H9 (cell line): ENCODE measurements at regions not wholly inside any gene's neighbourhood (a gene's known extent, or its start where the extent isn't known, plus 50 kb on each side); places are given as distances from the start of the nearest gene placed in this dataset.

Source experiments
- DNase-seq: peaks from one replicate; pipeline ENCODE4 v3.0.0-alpha.2; 2017
- H2AFZ ChIP-seq: one replicate; pipeline ENCODE4 v1.6.1; 2013; ENCODE audit warnings: mild to moderate bottlenecking, low read length, control low read depth, moderate library complexity
- H2AK5ac ChIP-seq: 2 replicates; pipeline ENCODE4 v1.6.1; 2013; ENCODE audit warnings: low read length, control low read depth, mixed read lengths; ENCODE audit not compliant: insufficient read length
- H2BK120ac ChIP-seq: one replicate; pipeline ENCODE4 v1.6.1; 2013; ENCODE audit warnings: low read depth, mild to moderate bottlenecking, low read length, control low read depth, inconsistent platforms; ENCODE audit not compliant: poor library complexity, severe bottlenecking
- H2BK12ac ChIP-seq: 2 replicates; pipeline ENCODE4 v1.6.1; 2013; ENCODE audit warnings: low read length, control low read depth, mixed read lengths, low read depth; ENCODE audit not compliant: insufficient read length
- H2BK15ac ChIP-seq: 2 replicates; pipeline ENCODE4 v1.6.1; 2013; ENCODE audit warnings: low read depth, low read length, control low read depth
- H2BK20ac ChIP-seq: one replicate; pipeline ENCODE4 v1.6.1; 2013; ENCODE audit warnings: low read depth, mild to moderate bottlenecking, low read length, control low read depth, inconsistent platforms; ENCODE audit not compliant: poor library complexity, severe bottlenecking
- H2BK5ac ChIP-seq: 2 replicates; pipeline ENCODE4 v1.6.1; 2013; ENCODE audit warnings: low read length, control low read depth, mixed read lengths; ENCODE audit not compliant: insufficient read length
- H3K14ac ChIP-seq: 2 replicates; pipeline ENCODE4 v1.6.1; 2013; ENCODE audit warnings: low read length, control low read depth; ENCODE audit not compliant: insufficient read depth
- H3K18ac ChIP-seq: 2 replicates; pipeline ENCODE4 v1.6.1; 2013; ENCODE audit warnings: low read depth, mild to moderate bottlenecking, mixed read lengths, low read length, control low read depth; ENCODE audit not compliant: insufficient read length
- H3K23ac ChIP-seq: 2 replicates; pipeline ENCODE4 v1.6.1; 2013; ENCODE audit warnings: low read length, control low read depth, mixed read lengths, low read depth; ENCODE audit not compliant: insufficient read length
- H3K23me2 ChIP-seq: 2 replicates; pipeline ENCODE4 v1.6.1; 2013; ENCODE audit warnings: low read depth, mild to moderate bottlenecking, mixed read lengths, low read length, control low read depth; ENCODE audit not compliant: insufficient read length, poor library complexity, severe bottlenecking
- H3K27ac ChIP-seq: 2 replicates; pipeline ENCODE4 v1.5.1; 2013; ENCODE audit warnings: low read length, control low read depth, mixed read lengths, low read depth; ENCODE audit not compliant: insufficient read length
- H3K27me3 ChIP-seq: 2 replicates; pipeline ENCODE4 v1.6.1; 2013; ENCODE audit warnings: low read length, control low read depth, inconsistent platforms; ENCODE audit not compliant: insufficient read depth
- H3K4ac ChIP-seq: 2 replicates; pipeline ENCODE4 v1.6.1; 2013; ENCODE audit warnings: low read depth, mild to moderate bottlenecking, control low read depth, inconsistent platforms, low read length, moderate library complexity
- H3K4me1 ChIP-seq: 2 replicates; pipeline ENCODE4 v1.6.1; 2013; ENCODE audit warnings: low read length, control low read depth, inconsistent platforms; ENCODE audit not compliant: insufficient read depth
- H3K4me2 ChIP-seq: 2 replicates; pipeline ENCODE4 v1.6.1; 2013; ENCODE audit warnings: low read length, control low read depth, mixed read lengths; ENCODE audit not compliant: insufficient read length, insufficient read depth
- H3K56ac ChIP-seq: 2 replicates; pipeline ENCODE4 v1.6.1; 2013; ENCODE audit warnings: low read depth, mild to moderate bottlenecking, mixed read lengths, low read length, control low read depth; ENCODE audit not compliant: insufficient read length
- H3K79me1 ChIP-seq: 2 replicates; pipeline ENCODE4 v1.6.1; 2013; ENCODE audit warnings: low read depth, mild to moderate bottlenecking, moderate library complexity, low read length, control low read depth, inconsistent platforms; ENCODE audit not compliant: insufficient read depth, poor library complexity, severe bottlenecking
- H3K79me2 ChIP-seq: 2 replicates; pipeline ENCODE4 v1.6.1; 2013; ENCODE audit warnings: low read length, control low read depth, inconsistent platforms; ENCODE audit not compliant: insufficient read depth
- H3K9ac ChIP-seq: 2 replicates; pipeline ENCODE4 v1.6.1; 2013; ENCODE audit warnings: low read length, control low read depth, mixed read lengths; ENCODE audit not compliant: insufficient read length; ENCODE audit errors: extremely low read depth
- H3K9me3 ChIP-seq: one replicate; pipeline ENCODE4 v1.6.1; 2013; ENCODE audit warnings: low read depth, low read length, inconsistent platforms; ENCODE audit not compliant: control insufficient read depth
- H3T11ph ChIP-seq: one replicate; pipeline ENCODE4 v1.6.1; 2013; ENCODE audit warnings: mild to moderate bottlenecking, low read length, control low read depth, inconsistent platforms
- H4K20me1 ChIP-seq: one replicate; pipeline ENCODE4 v1.6.1; 2013; ENCODE audit not compliant: control insufficient read depth, insufficient read length, insufficient read depth
- H4K5ac ChIP-seq: 2 replicates; pipeline ENCODE4 v1.6.1; 2013; ENCODE audit warnings: low read depth, mild to moderate bottlenecking, mixed read lengths, low read length, control low read depth; ENCODE audit not compliant: insufficient read length
- H4K8ac ChIP-seq: replicated peaks from 2 replicates; pipeline ENCODE4 v1.6.1; 2013; ENCODE audit warnings: low read length, control low read depth, mixed read lengths, low read depth; ENCODE audit not compliant: insufficient read length
- H4K91ac ChIP-seq: 2 replicates; pipeline ENCODE4 v1.6.1; 2013; ENCODE audit warnings: low read depth, mild to moderate bottlenecking, moderate library complexity, mixed read lengths, low read length, control low read depth; ENCODE audit not compliant: insufficient read length
- H3K27ac Mint-ChIP-seq, 3 experiments: 2 replicates in 2 of 3; 3 replicates in 1 of 3; pipeline ENCODE4 v1.8.0; 2020 to 2021; ENCODE audit warnings: mixed read lengths in 3 of 3, mild to moderate bottlenecking in 1 of 3, moderate library complexity in 1 of 3
- H3K27me3 Mint-ChIP-seq: 2 replicates; pipeline ENCODE4 v1.8.0; 2021; ENCODE audit warnings: low read depth, mild to moderate bottlenecking, moderate library complexity, mixed read lengths
- H3K36me3 Mint-ChIP-seq, 3 experiments: 2 replicates in 2 of 3; 3 replicates in 1 of 3; pipeline ENCODE4 v1.8.0; 2020 to 2021; ENCODE audit warnings: low read depth in 3 of 3, mixed read lengths in 3 of 3; ENCODE audit not compliant: insufficient read depth in 1 of 3
- H3K4me1 Mint-ChIP-seq, 2 experiments: 2 replicates each; pipeline ENCODE4 v1.8.0; 2020; ENCODE audit warnings: mixed read lengths in 2 of 2
- H3K4me3 Mint-ChIP-seq, 2 experiments: 2 replicates in 1 of 2; 3 replicates in 1 of 2; pipeline ENCODE4 v1.8.0; 2020 to 2021; ENCODE audit warnings: mild to moderate bottlenecking in 2 of 2, mixed read lengths in 2 of 2, moderate library complexity in 1 of 2
- H3K9me3 Mint-ChIP-seq, 2 experiments: 2 replicates in 1 of 2; 3 replicates in 1 of 2; pipeline ENCODE4 v1.8.0; 2020; ENCODE audit warnings: mild to moderate bottlenecking in 2 of 2, mixed read lengths in 2 of 2, moderate library complexity in 1 of 2
- WGBS: extraction: QIAGEN DNeasy Blood & Tissue Kit; methylation state at CpG from one replicate; pipeline ENCODE4 v1.1.7; 2013; ENCODE audit warnings: missing lambda C conversion rate, low lambda C conversion rate, mixed read lengths; ENCODE audit not compliant: insufficient read length; ENCODE audit errors: extremely low coverage; 5-methylcytosine and 5-hydroxymethylcytosine counted together
- TF ChIP-seq, protein P1 (sequence below): fragments of 200-600 bp; sonication (generic); conservative IDR thresholded peaks from 3 replicates; pipeline ENCODE4 v1.8.0; 2021; ENCODE audit warnings: antibody characterized with exemption, mild to moderate bottlenecking

DNA sequence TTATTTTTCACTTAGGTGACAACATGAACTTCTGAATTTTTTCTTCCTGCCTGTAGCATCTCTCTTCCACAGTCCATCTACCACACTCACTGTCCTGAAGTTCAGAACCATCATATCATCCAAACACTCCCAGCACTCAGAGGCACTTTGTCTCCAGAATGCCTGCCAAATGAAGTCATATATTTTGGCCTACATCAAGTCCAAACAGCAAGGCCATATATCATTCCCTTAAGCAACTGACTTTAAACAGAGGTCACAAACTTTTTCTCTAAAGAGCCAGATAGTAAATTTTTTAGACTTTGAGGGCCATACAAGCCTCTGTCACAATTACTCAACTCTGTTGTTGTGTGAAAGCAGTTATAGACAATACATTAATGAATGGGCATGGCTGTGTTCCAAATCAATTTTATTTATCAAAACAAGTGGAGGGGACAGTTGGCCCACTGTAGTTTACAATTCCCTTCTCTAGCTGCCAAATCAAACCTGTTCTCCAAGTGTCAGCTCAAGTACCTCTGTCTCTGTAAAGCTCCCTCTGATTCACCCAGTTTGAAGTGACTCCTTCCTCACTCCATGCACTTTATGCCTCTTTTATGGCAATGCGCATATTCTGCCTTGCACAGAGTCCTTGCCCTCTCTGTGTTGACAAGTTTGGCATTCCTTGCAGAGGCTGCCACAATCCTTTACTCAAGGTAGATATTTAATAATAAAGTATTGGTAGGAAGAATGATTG is 305.7 kb downstream of the FZD1 start:
- Histone ChIP-seq H3K4me1 (peaks cover 8% of the 10 kb centered on the region), H4K8ac (no peak overlapping the region), H3K4me2 (no peak overlapping the region), H3K9me3 (no peaks in the 10 kb centered on the region), H2BK20ac (no peak overlapping the region), H4K5ac (no peak overlapping the region), H2AK5ac (no peak overlapping the region), H2AFZ (no peak overlapping the region), H3K18ac (no peak overlapping the region), H3K27ac (no peak overlapping the region), H3K27me3 (no peaks in the 10 kb centered on the region), H3T11ph (no peak overlapping the region), H2BK120ac (no peak overlapping the region), H4K20me1 (no peaks in the 10 kb centered on the region), H3K9ac (no peak overlapping the region), H2BK12ac (no peak overlapping the region), H2BK15ac (no peak overlapping the region), H3K23me2 (no peaks in the 10 kb centered on the region), H2BK5ac (no peak overlapping the region), H3K14ac (no peak overlapping the region), H4K91ac (no peak overlapping the region), H3K4ac (no peak overlapping the region), H3K56ac (no peak overlapping the region), H3K23ac (no peak overlapping the region), H3K79me2 (no peaks in the 10 kb centered on the region), H3K79me1 (no peaks in the 10 kb centered on the region)
- no peaks in the 10 kb centered on the region; a peak in 1 of 7 replicates for H3K36me3 Mint-ChIP-seq
- peaks cover 26 to 29% of the 10 kb centered on the region in 2 experiments for H3K4me1 Mint-ChIP-seq
- no peaks in the 10 kb centered on the region for H3K27me3 Mint-ChIP-seq
- no peak overlapping the region; a peak in 1 of 5 replicates for H3K4me3 Mint-ChIP-seq
- DNase-seq: no peak
- WGBS: no CpG with 5 or more reads among the region's 1 CpG
- no peaks in the 10 kb centered on the region; a peak in 1 of 5 replicates for H3K9me3 Mint-ChIP-seq
- TF ChIP-seq, protein P1, sequence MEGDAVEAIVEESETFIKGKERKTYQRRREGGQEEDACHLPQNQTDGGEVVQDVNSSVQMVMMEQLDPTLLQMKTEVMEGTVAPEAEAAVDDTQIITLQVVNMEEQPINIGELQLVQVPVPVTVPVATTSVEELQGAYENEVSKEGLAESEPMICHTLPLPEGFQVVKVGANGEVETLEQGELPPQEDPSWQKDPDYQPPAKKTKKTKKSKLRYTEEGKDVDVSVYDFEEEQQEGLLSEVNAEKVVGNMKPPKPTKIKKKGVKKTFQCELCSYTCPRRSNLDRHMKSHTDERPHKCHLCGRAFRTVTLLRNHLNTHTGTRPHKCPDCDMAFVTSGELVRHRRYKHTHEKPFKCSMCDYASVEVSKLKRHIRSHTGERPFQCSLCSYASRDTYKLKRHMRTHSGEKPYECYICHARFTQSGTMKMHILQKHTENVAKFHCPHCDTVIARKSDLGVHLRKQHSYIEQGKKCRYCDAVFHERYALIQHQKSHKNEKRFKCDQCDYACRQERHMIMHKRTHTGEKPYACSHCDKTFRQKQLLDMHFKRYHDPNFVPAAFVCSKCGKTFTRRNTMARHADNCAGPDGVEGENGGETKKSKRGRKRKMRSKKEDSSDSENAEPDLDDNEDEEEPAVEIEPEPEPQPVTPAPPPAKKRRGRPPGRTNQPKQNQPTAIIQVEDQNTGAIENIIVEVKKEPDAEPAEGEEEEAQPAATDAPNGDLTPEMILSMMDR: no peak
- no peak overlapping the region for H3K27ac Mint-ChIP-seq
